Panc1 (cell line): ENCODE measurements at regions not wholly inside any gene's neighbourhood (a gene's known extent, or its start where the extent isn't known, plus 50 kb on each side); places are given as distances from the start of the nearest gene placed in this dataset.

ENCODE experiments used
- ATAC-seq: fragments of 200-7000 bp; cut with Tn5 transposase; 2 replicates; pipeline ENCODE4 v1.9.1; 2020; ENCODE audit warnings: mild to moderate bottlenecking, moderate library complexity
- BruUV-seq: library from RNA; stranded (reverse); fragments of 400-500 nt; replicated peaks from 2 replicates; lab custom pipeline; 2021; lab: Mats Ljungman, UMichigan
- CTCF ChIA-PET: fragments of 300-600 bp; sonication (Branson Sonifier 250); formaldehyde crosslinking; loops from one replicate; lab custom pipeline; 2022; ENCODE audit warnings: antibody characterized with exemption; lab: Charles Lee
- POLR2A ChIA-PET: fragments of 300-600 bp; sonication (Branson Sonifier 250); formaldehyde crosslinking; loops from one replicate; lab custom pipeline; 2022; ENCODE audit warnings: antibody characterized with exemption; lab: Charles Lee
- DNase-seq: peaks from one replicate; pipeline ENCODE4 v3.0.0-alpha.2; 2010; ENCODE audit warnings: low read depth, low spot score
- H3K27ac ChIP-seq: 2 replicates; pipeline ENCODE4 v1.5.1; 2011; ENCODE audit warnings: mild to moderate bottlenecking, low read length, inconsistent platforms
- H3K27me3 ChIP-seq: fragments of 200-500 bp; sonication (Bioruptor generic); 2 replicates; pipeline ENCODE4 v1.6.0; 2014; ENCODE audit warnings: low read length, inconsistent platforms; ENCODE audit not compliant: control insufficient read depth, insufficient read depth
- H3K36me3 ChIP-seq: fragments of 200-500 bp; sonication (Bioruptor generic); 2 replicates; pipeline ENCODE4 v1.5.1; 2014; ENCODE audit warnings: inconsistent platforms, mild to moderate bottlenecking, low read length, moderate library complexity; ENCODE audit not compliant: control insufficient read depth, insufficient read depth
- H3K4me1 ChIP-seq: 2 replicates; pipeline ENCODE4 v1.5.1; 2011; ENCODE audit warnings: inconsistent platforms, mild to moderate bottlenecking, low read length, moderate library complexity; ENCODE audit not compliant: control insufficient read depth, insufficient read depth
- H3K4me3 ChIP-seq, 2 experiments: 2 replicates each; pipeline ENCODE4 v1.5.1; 2011 to 2012; ENCODE audit warnings: low read depth in 2 of 2, low read length in 2 of 2, mild to moderate bottlenecking in 2 of 2, inconsistent platforms in 1 of 2, moderate library complexity in 1 of 2
- H3K9me3 ChIP-seq: fragments of 200-500 bp; sonication (Bioruptor generic); 2 replicates; pipeline ENCODE4 v1.5.1; 2014; ENCODE audit warnings: low read depth, mild to moderate bottlenecking, inconsistent platforms, low read length, moderate library complexity; ENCODE audit not compliant: control insufficient read depth, insufficient read depth
- CTCF ChIP-seq: fragments of 450-650 bp; IDR thresholded peaks from 2 replicates; pipeline ENCODE4 v1.5.1; 2017; ENCODE audit warnings: mild to moderate bottlenecking
- POLR2AphosphoS5 ChIP-seq: IDR thresholded peaks from 2 replicates; pipeline ENCODE4 v1.6.1; 2012; ENCODE audit warnings: mild to moderate bottlenecking, low read depth, low read length, moderate library complexity
- REST ChIP-seq, 2 experiments: IDR thresholded peaks; 2 replicates each; pipeline ENCODE4 v1.6.1; 2011 to 2012; ENCODE audit warnings: low read depth in 2 of 2, control low read depth in 1 of 2, low read length in 1 of 2, mild to moderate bottlenecking in 1 of 2, moderate library complexity in 1 of 2; ENCODE audit not compliant: insufficient read depth in 1 of 2
- SIN3A ChIP-seq: IDR thresholded peaks from 2 replicates; pipeline ENCODE4 v1.6.1; 2012; ENCODE audit warnings: low read depth, mild to moderate bottlenecking, low read length, moderate library complexity, borderline replicate concordance; ENCODE audit not compliant: insufficient read depth
- TCF7L2 ChIP-seq: IDR thresholded peaks from 2 replicates; pipeline ENCODE4 v1.6.1; 2011; ENCODE audit warnings: mild to moderate bottlenecking, low read depth, low read length, inconsistent platforms
- in situ Hi-C: cut with HindIII; loops from 2 replicates; pipeline ENCODE4 v1.10.0; 2016; ENCODE audit warnings: low sequenced_read_pairs, low pct_unique_long_range_greater_than_20kb
- intact Hi-C: fragments of 100-400 bp; cut with micrococcal nuclease; formaldehyde crosslinking; loops from one replicate; pipeline ENCODE4 v1.10.0; 2022; ENCODE audit not compliant: unreplicated experiment

GRCh38 chr4:12644261-12644660 lies 839.9 kb downstream of the RAB28 start:
- ChIA-PET POLR2A (no interaction called here), CTCF (no interaction called here)
- BruUV-seq: no TSS peak
- Histone ChIP-seq H3K36me3 (no peaks in the 10 kb centered on the region), H3K9me3 (no peaks in the 10 kb centered on the region), H3K27me3 (no peaks in the 10 kb centered on the region), H3K27ac (no peak overlapping the region), H3K4me3 (no peak overlapping the region), H3K4me1 (no peaks in the 10 kb centered on the region)
- ATAC-seq (no peak), DNase-seq (no peak)
- in situ Hi-C loops: no loop called here
- intact Hi-C loops: no loop called here
- TF ChIP-seq REST (IDR thresholded peaks at IDR 0.05; ENCODE audit: insufficient read depth in 1 of 2, low read depth in 2 of 2, low read length in 1 of 2) (no peak), SIN3A (no peak), TCF7L2 (no peak), POLR2AphosphoS5 (no peak), CTCF (no peak)

- BruUV-seq: no TSS peak
Observed at GRCh38 chr4:12636191-12636590, 847.9 kb downstream of the RAB28 start.

More at GRCh38 chr4:12636191-12636590, 847.9 kb downstream of the RAB28 start:
- no peaks in the 10 kb centered on the region for H3K9me3 ChIP-seq
- H3K36me3 ChIP-seq: no peaks in the 10 kb centered on the region
- in situ Hi-C loops (no loop called here), intact Hi-C loops (loop anchor here (10.0 kb wide), 1 partner anchor 871 kb away; no protein-coding TSS in a partner anchor)
- H3K4me3 ChIP-seq: no peak overlapping the region
- DNase-seq (no peak), ATAC-seq (no peak)
- POLR2A ChIA-PET: no interaction called here
- H3K27ac ChIP-seq: no peak overlapping the region
- no peaks in the 10 kb centered on the region for H3K27me3 ChIP-seq
- TF ChIP-seq TCF7L2 (no peak), CTCF (no peak), POLR2AphosphoS5 (no peak), SIN3A (no peak), REST (IDR thresholded peaks at IDR 0.05; ENCODE audit: insufficient read depth in 1 of 2, low read depth in 2 of 2, low read length in 1 of 2) (no peak)
- H3K4me1 ChIP-seq: no peaks in the 10 kb centered on the region
- CTCF ChIA-PET: no interaction called here
